Gastroesophageal sphincter (tissue), 3 donors: ENCODE measurements at regions not wholly inside any gene's neighbourhood (a gene's known extent, or its start where the extent isn't known, plus 50 kb on each side); places are given as distances from the start of the nearest gene placed in this dataset.

Experiments
- CTCF ChIP-seq, 4 experiments: fragments of 200-600 bp in 2 of 4; fragments of 450-650 bp in 2 of 4; sonication (generic) in 1 of 4; IDR thresholded peaks; one replicate each; pipeline ENCODE4 v1.5.1; 2017 to 2019; ENCODE audit warnings: antibody characterized with exemption in 4 of 4, mild to moderate bottlenecking in 2 of 4, moderate library complexity in 2 of 4
- POLR2AphosphoS5 ChIP-seq: sonication (generic); formaldehyde crosslinking; IDR thresholded peaks from one replicate; pipeline ENCODE4 v1.6.1; 2017; ENCODE audit warnings: antibody characterized with exemption

- TF ChIP-seq CTCF (IDR thresholded peaks at IDR 0.05) (no peak), POLR2AphosphoS5 (no peak)
Measured at GRCh38 chr3:8215821-8216220, 285.8 kb upstream of the LMCD1 start.
